ENCODE measurements at regions not wholly inside any gene's neighbourhood (a gene's known extent, or its start where the extent isn't known, plus 50 kb on each side); places are given as distances from the start of the nearest gene placed in this dataset.
A peak's percentile ranks its signal among the peaks of the same experiment; 100 is the strongest.

DNA sequence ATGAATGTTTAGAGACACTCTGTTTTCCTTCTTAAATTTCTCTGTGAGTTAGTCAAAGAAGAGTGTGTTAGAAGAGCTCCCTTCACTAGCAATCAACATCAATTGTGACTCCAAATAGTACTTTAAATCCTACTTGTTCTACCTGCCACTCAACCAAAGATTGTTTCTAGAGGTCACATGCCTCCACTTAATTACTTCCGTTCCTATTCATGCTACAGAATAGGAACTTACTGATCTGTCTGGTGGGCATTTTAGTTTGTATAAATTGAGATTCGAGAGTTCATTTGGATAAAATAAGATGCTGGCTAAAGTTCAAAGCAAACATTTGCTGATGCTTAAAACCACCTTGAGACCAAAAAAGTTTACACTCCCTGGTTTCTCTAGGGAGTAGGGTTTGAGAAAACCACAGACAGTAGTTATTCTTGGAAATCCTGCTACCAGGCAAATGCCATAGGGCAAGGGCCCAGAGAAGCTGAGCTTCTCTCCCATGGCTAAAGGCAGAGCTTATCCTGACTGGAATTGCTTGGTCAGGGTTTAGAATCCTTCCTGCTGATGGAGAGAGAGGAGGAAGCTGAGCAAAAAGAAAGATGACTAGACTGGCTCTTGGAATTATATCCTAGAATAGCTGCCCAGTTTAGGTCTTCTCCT is 389.6 kb upstream of the ATP2B1 start:
- DNase-seq (ENCODE audit: missing footprints) (no peak), ATAC-seq (no peak)
- intact Hi-C loops (cut with DNase I) = no loop called here

GRCh38 chr12:90091809-90092208 is 383.2 kb upstream of the ATP2B1 start:
- intact Hi-C loops (cut with DNase I) = no loop called here
- no peak for DNase-seq (ENCODE audit: missing footprints)
- no peak for ATAC-seq

DNA sequence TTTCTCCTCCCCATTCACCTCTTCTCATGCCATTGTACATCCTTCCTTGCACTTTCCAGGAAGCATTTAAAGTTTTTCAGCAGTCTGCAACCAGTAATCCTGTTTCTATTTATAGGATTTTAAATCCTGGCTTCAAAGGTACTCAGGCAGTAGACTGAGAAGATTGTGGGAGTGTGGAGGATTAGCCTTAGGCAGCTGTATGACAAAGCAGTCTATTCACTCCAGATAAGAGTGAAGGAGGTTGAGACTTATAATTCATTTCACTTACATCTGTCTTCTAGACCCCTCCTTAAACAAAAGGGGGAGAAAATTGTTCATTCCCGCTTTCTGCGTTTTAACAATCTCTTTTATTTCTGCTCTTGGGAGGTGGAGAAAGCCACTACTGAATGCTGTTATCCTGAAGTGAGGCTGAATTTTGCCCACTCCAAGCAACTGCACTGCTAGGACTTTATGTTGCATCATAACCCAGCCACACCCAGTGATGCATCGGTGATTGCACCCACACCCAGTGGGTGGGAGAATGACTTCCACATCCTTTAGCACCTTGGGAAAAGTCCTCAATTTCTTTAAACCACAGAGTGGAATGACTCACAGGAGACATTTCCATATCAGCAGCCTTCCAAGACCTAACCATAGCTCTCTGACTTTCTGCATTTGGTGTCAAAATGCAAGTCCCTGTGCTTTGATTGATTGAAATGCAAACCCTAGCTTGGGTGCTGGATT is 382.5 kb upstream of the ATP2B1 start:
- ATAC-seq (peak; percentile 76), DNase-seq (ENCODE audit: missing footprints) (no peak)
- intact Hi-C loops (cut with DNase I) = no loop called here

DNA sequence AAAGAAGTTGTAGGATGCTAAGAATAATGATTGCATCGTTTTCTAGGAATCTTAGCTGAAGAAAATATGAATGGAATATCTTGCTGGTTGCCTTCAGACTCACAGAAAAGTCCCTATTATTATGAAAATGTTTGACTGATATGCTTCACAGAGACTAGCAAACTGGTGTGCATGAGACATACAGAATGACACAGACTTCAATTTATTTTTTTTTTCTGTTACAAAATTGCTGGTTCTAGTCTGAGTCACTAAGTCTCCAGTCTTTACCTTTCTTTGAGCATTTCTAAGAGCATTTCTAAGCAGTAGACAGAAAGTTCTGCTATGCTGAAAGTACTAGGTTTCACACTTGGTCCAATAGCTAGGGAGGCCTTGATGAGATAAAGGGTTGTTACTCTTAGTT is 377.6 kb upstream of the ATP2B1 start:
- intact Hi-C loops (cut with DNase I) = no loop called here
- DNase-seq (ENCODE audit: missing footprints) (no peak), ATAC-seq (no peak)

DNA sequence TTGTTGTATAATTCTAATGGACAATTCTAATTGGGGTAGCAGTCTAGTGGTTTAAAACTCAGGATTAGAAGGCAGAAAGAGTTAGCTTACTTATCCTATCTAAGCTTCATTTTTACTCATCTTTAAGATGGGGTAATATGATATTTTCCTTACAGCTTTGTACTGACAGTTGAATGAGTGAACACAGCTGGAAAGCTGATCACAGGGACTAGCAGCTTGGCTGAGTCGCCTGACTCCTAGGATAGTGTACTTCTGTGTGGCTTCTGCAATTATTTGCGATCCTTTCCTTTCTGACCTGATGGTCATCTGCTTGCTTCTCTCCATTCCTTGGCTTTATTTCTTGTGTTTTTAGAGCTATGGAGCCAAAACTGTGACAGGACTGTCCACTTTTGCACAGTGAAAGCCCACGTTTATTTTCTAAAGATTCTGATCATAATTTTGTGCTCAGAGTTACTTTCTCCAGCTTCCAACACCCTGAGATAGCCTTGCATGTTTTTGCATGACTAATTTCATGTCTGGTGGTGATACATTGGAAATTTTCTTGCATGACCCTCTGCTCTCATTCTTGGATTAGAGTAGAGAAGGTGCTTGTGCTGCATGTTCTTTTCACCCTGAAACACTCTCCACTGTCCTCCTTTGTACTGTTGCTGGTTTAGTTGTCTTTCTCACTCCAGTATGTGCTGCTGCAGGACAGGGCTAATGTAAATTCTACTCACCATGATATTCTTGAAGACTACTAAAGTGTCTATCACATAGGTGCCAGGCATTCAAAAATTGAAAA is 377.0 kb upstream of the ATP2B1 start:
- DNase-seq (ENCODE audit: missing footprints) (no peak), ATAC-seq (no peak)
- intact Hi-C loops (cut with DNase I) = no loop called here

GRCh38 chr12:90084018-90084417 is 375.4 kb upstream of the ATP2B1 start:
- intact Hi-C loops (cut with DNase I) = no loop called here
- DNase-seq (ENCODE audit: missing footprints) = no peak

DNA sequence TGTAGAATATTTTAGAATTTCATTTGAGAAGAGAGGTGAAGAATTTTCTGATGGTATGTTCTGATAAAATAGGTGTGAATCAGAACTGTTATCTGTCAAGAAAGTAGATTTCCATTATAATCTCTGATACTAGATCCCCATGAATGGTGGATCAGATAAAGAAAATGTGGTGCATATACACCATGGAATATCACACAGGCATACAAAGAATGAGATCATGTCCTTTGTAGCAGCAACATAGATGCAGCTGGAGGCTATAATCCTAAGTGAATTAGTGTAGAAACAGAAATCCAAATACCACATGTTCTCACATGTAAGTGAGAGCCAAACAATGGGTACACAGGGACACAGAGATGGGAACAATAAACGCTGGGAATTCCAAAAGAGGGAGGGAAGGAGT is 372.0 kb upstream of the ATP2B1 start:
- no peak for ATAC-seq
- no peak for DNase-seq (ENCODE audit: missing footprints)
- intact Hi-C loops (cut with DNase I) = no loop called here

More at GRCh38 chr12:90084018-90084417, 375.4 kb upstream of the ATP2B1 start:
- ATAC-seq = no peak

- no peak for ATAC-seq
- DNase-seq (ENCODE audit: missing footprints) = no peak
- intact Hi-C loops (cut with DNase I) = no loop called here
These were observed 371.0 kb upstream of the ATP2B1 start for GRCh38 chr12:90079529-90080210.

GRCh38 chr12:90078344-90078743 is 369.7 kb upstream of the ATP2B1 start:
- intact Hi-C loops (cut with DNase I) = no loop called here
- ATAC-seq = no peak
- DNase-seq (ENCODE audit: missing footprints) = no peak

DNA sequence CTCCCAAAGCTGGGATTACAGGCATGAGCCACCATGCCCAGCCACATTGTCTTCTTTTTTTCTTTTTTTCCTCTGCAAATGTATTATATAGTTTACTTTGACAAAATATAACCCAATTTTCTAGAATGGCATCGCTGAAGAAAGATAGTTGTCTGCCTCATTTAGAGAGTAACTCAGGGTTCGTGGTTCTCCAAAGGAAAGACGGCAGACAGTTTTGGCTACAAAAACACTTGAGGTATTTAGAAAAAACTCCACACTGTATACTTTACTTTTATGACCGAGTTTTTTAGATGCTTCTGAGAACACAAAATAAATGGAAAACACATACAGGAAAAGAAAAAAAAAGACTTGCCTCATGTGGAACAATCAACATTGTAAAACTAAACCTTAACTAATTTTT is 369.1 kb upstream of the ATP2B1 start:
- ATAC-seq (no peak), DNase-seq (ENCODE audit: missing footprints) (no peak)
- intact Hi-C loops (cut with DNase I) = no loop called here

GRCh38 chr12:90076851-90077319 is 368.2 kb upstream of the ATP2B1 start:
- intact Hi-C loops (cut with DNase I) = no loop called here
- ATAC-seq = no peak
- DNase-seq (ENCODE audit: missing footprints) = no peak

DNA sequence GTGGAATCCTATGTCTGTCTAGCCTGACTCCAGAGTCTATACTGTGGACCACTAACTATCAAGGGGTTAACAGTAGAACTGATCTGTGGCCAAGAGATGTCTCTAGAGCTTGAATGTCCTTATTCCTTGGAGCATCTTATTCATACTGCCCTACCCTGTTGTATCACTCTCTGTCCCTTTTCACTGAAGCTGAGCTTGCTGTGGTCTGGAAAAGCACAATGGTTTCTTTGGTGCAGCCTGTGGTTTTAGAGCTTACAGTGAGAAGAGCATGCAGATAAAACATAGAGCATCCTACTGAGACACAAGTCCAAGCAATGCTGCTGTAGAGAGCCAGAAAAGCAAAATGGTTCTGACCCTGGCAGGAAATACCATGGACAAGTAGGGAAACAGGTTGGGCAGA is 367.0 kb upstream of the ATP2B1 start:
- intact Hi-C loops (cut with DNase I) = no loop called here
- DNase-seq (ENCODE audit: missing footprints) = no peak
- ATAC-seq = no peak

DNA sequence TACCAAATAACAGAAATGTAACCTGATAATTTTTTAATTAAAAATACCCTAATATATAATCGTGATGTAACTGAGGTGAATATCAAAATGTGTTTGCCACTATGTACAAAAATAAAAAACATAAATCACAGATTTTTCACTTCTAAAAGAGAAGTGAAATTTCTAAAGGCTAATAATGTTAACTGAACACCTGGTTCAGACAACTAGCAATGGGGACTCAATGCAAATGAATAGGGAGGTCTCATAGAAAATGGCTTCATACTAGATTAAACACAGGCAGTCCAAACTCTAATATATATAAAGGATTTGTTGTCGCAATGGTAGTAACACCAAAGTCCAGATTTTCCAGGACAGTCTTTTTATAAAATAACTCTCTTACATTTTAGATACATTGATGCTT is 365.4 kb upstream of the ATP2B1 start:
- DNase-seq (ENCODE audit: missing footprints) (no peak), ATAC-seq (no peak)
- intact Hi-C loops (cut with DNase I) = no loop called here

- intact Hi-C loops (cut with DNase I) = no loop called here
- no peak for DNase-seq (ENCODE audit: missing footprints)
- no peak for ATAC-seq
These were observed 363.4 kb upstream of the ATP2B1 start for GRCh38 chr12:90071996-90072395.

GRCh38 chr12:90069711-90070110 is 361.1 kb upstream of the ATP2B1 start:
- no peak for ATAC-seq
- intact Hi-C loops (cut with DNase I) = no loop called here
- no peak for DNase-seq (ENCODE audit: missing footprints)

GRCh38 chr12:90067791-90068190 is 359.2 kb upstream of the ATP2B1 start:
- ATAC-seq (no peak), DNase-seq (ENCODE audit: missing footprints) (no peak)
- intact Hi-C loops (cut with DNase I) = no loop called here

DNA sequence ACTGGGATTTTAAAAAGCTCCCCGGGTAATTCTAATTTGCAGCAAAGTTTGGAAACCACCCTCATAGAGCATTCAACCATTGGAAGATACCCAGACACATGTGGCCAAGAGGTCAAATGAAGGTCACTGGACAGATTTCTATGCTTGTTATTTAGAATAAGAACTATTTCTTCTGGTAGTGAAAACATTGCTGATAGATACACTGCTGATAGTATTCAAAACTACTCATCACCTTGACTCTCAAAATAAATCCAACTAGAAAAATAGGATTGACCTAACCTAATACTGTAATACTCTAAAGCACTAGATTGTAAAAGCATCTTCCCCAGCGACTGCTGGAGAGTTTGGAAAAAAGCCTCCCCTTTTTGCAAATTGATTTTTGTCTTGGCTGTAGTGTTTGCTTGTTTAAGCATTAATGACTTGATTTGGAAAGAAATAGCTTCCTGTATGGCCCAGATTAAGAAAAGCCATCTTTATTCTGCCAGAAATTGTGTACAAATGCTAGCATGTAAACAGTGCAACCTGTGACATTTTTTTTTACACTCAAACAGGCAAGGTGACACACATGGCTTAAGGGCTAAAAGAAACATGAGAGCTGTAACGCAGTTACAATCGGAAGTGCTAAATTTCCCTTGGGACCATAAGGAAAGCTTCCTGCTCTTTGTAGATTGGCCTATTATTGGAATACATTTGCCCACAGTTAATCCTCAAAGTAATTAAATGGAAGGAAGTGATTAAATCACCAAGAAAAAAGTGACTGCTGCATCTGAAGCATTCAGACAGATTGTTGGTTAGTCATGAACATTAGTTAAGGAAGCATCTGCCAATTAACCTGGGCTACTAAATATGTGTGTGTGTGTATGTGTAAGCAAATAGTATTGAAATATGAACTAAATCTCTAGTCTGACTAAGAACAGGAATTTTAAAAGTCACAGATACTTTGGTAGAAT is 356.5 kb upstream of the ATP2B1 start:
- ATAC-seq = no peak

GRCh38 chr12:90062799-90063198 is 354.2 kb upstream of the ATP2B1 start:
- DNase-seq (ENCODE audit: missing footprints) (no peak), ATAC-seq (no peak)
- intact Hi-C loops (cut with DNase I) = no loop called here

More for the DNA sequence above, 356.5 kb upstream of the ATP2B1 start:
- DNase-seq (ENCODE audit: missing footprints) = no peak
- intact Hi-C loops (cut with DNase I) = no loop called here
